ENCODE measurements at regions not wholly inside any gene's neighbourhood (a gene's known extent, or its start where the extent isn't known, plus 50 kb on each side); places are given as distances from the start of the nearest gene placed in this dataset.

DNA sequence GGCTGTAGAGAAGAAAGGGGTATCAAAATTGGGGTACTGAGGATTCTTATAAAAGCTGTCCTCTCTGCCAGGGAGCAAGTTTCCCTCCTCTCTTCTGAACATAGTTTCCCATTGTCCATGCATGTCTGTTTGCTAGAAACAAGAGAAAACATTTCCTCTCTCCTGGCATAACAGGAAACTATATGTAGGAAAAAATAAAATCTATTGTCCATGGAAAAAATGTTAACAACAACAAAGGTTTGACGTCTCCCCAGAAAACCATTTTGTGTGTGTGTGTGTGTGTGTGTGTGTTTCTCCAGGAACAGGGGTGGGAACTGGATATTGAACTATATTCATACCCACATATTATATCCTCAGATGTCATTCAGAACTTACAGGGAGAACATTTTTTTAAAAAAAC is 107.2 kb downstream of the GASK1B start:
- Histone ChIP-seq H3K27ac (no peak overlapping the region), H4K20me1 (ENCODE audit: insufficient read depth) (no peaks in the 10 kb centered on the region), H3K4me1 (ENCODE audit: low read depth, poor library complexity, severe bottlenecking) (no peaks in the 10 kb centered on the region), H3K79me2 (ENCODE audit: insufficient read depth, low read depth) (no peaks in the 10 kb centered on the region), H3K4me2 (no peak overlapping the region), H3K27me3 (ENCODE audit: insufficient read depth, low read depth) (no peaks in the 10 kb centered on the region), H3K4me3 (IDR thresholded peaks at IDR 0.05; ENCODE audit: insufficient read depth, low read depth, low read length) (no peak overlapping the region), H2AFZ (ENCODE audit: low read depth) (no peak overlapping the region), H3K9ac (no peak overlapping the region), H3K36me3 (ENCODE audit: insufficient read depth) (no peaks in the 10 kb centered on the region)
- TF ChIP-seq, protein P1, sequence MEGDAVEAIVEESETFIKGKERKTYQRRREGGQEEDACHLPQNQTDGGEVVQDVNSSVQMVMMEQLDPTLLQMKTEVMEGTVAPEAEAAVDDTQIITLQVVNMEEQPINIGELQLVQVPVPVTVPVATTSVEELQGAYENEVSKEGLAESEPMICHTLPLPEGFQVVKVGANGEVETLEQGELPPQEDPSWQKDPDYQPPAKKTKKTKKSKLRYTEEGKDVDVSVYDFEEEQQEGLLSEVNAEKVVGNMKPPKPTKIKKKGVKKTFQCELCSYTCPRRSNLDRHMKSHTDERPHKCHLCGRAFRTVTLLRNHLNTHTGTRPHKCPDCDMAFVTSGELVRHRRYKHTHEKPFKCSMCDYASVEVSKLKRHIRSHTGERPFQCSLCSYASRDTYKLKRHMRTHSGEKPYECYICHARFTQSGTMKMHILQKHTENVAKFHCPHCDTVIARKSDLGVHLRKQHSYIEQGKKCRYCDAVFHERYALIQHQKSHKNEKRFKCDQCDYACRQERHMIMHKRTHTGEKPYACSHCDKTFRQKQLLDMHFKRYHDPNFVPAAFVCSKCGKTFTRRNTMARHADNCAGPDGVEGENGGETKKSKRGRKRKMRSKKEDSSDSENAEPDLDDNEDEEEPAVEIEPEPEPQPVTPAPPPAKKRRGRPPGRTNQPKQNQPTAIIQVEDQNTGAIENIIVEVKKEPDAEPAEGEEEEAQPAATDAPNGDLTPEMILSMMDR (conservative IDR thresholded peaks at IDR 0.05; ENCODE audit: low read depth, low read length) = no peak

- no peaks in the 10 kb centered on the region for H3K79me2 ChIP-seq (ENCODE audit: insufficient read depth, low read depth)
- no peak overlapping the region for H2AFZ ChIP-seq (ENCODE audit: low read depth)
- H3K9ac ChIP-seq = no peak overlapping the region
- H3K27ac ChIP-seq = no peak overlapping the region
- TF ChIP-seq, protein P1 (conservative IDR thresholded peaks at IDR 0.05; ENCODE audit: low read depth, low read length) = no peak
- no peaks in the 10 kb centered on the region for H3K4me1 ChIP-seq (ENCODE audit: low read depth, poor library complexity, severe bottlenecking)
- no peaks in the 10 kb centered on the region for H3K36me3 ChIP-seq (ENCODE audit: insufficient read depth)
- H3K27me3 ChIP-seq (ENCODE audit: insufficient read depth, low read depth) = no peaks in the 10 kb centered on the region
- no peak overlapping the region for H3K4me3 ChIP-seq (IDR thresholded peaks at IDR 0.05; ENCODE audit: insufficient read depth, low read depth, low read length)
- no peak overlapping the region for H3K4me2 ChIP-seq
- H4K20me1 ChIP-seq (ENCODE audit: insufficient read depth) = no peaks in the 10 kb centered on the region
Observed at GRCh38 chr4:158065176-158065575, 107.6 kb downstream of the GASK1B start.

DNA sequence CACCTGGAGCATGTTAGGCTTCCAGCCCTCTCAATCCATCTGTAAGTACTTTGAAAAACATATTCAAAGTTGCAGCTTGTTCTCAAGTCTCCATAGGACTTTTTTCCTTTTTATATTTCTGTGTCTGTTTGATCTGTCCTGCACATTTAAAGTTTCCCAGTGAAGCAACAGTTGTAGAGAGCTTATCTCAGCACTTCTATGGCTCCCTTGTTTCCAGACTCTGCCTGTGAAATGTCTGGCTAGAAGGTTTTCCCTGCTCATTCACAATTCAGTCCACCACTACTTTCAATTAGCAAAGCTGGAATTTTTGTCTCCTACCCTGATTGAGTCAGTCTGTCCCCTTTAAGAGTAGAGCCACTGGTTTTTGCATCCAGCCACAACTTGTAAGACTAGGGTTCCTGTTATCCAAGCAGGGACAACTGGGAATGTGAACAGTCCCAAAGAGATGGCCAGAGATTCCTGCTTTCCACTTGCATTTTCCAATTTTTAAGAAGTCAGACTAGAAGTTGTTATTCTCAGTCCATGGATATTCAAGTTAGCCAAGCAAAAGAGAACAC is 116.1 kb downstream of the GASK1B start:
- H3K9ac ChIP-seq = no peak overlapping the region
- H3K4me3 ChIP-seq (IDR thresholded peaks at IDR 0.05; ENCODE audit: insufficient read depth, low read depth, low read length) = no peak overlapping the region
- H3K4me1 ChIP-seq (ENCODE audit: low read depth, poor library complexity, severe bottlenecking) = no peaks in the 10 kb centered on the region
- H2AFZ ChIP-seq (ENCODE audit: low read depth) = no peak overlapping the region
- TF ChIP-seq, protein P1 (conservative IDR thresholded peaks at IDR 0.05; ENCODE audit: low read depth, low read length) = no peak
- no peaks in the 10 kb centered on the region for H4K20me1 ChIP-seq (ENCODE audit: insufficient read depth)
- no peaks in the 10 kb centered on the region for H3K27me3 ChIP-seq (ENCODE audit: insufficient read depth, low read depth)
- no peak overlapping the region for H3K27ac ChIP-seq
- no peaks in the 10 kb centered on the region for H3K36me3 ChIP-seq (ENCODE audit: insufficient read depth)
- H3K4me2 ChIP-seq = no peak overlapping the region
- H3K79me2 ChIP-seq (ENCODE audit: insufficient read depth, low read depth) = no peaks in the 10 kb centered on the region

DNA sequence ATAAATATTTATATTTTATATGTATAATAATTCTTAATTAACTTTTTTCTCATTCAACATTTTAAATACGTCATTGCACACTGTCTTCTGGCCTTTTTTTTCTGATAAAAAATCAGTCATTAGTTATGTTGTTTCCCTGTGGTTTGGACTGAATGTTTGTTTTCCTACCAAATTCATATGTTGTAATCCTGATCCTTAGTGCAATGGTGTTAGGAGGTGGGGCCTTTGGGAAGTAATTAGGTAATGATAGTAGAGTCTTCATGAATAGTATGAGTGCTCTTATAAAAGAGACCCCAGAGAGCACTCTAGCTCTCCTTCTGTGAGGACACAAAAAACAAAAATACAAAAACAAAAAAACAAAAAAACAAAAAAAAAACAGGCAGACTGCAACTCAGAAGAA is 117.2 kb downstream of the GASK1B start:
- Histone ChIP-seq H4K20me1 (ENCODE audit: insufficient read depth) (no peaks in the 10 kb centered on the region), H2AFZ (ENCODE audit: low read depth) (no peak overlapping the region), H3K4me1 (ENCODE audit: low read depth, poor library complexity, severe bottlenecking) (no peaks in the 10 kb centered on the region), H3K27ac (no peak overlapping the region), H3K79me2 (ENCODE audit: insufficient read depth, low read depth) (no peaks in the 10 kb centered on the region), H3K4me3 (IDR thresholded peaks at IDR 0.05; ENCODE audit: insufficient read depth, low read depth, low read length) (no peak overlapping the region), H3K4me2 (no peak overlapping the region), H3K9ac (no peak overlapping the region), H3K27me3 (ENCODE audit: insufficient read depth, low read depth) (no peaks in the 10 kb centered on the region), H3K36me3 (ENCODE audit: insufficient read depth) (no peaks in the 10 kb centered on the region)
- TF ChIP-seq, protein P1 (conservative IDR thresholded peaks at IDR 0.05; ENCODE audit: low read depth, low read length) = no peak
